Esophagus squamous epithelium (tissue), 4 donors: ENCODE measurements at regions not wholly inside any gene's neighbourhood (a gene's known extent, or its start where the extent isn't known, plus 50 kb on each side); places are given as distances from the start of the nearest gene placed in this dataset.

Experiments
- CTCF ChIP-seq, 6 experiments: fragments of 450-650 bp in 4 of 6; fragments of 200-600 bp in 2 of 6; sonication (generic) in 2 of 6; IDR thresholded peaks; one replicate each; pipeline ENCODE4 v1.5.1; 2016 to 2019; ENCODE audit warnings: antibody characterized with exemption in 6 of 6, mild to moderate bottlenecking in 4 of 6, moderate library complexity in 4 of 6
- POLR2A ChIP-seq, 4 donors: fragments of 450-650 bp; IDR thresholded peaks; one replicate each; pipeline ENCODE4 v1.6.1; 2017; ENCODE audit warnings: antibody characterized with exemption in 4 of 4, mild to moderate bottlenecking in 4 of 4, moderate library complexity in 3 of 4

GRCh38 chr16:85454171-85454872 is 158.8 kb upstream of the GSE1 start:
- TF ChIP-seq CTCF (IDR thresholded peaks at IDR 0.05), result no peak
- no peak for TF ChIP-seq POLR2A (IDR thresholded peaks at IDR 0.05)
